HG02642 (cell line): ENCODE measurements at regions not wholly inside any gene's neighbourhood (a gene's known extent, or its start where the extent isn't known, plus 50 kb on each side); places are given as distances from the start of the nearest gene placed in this dataset.
A peak's percentile ranks its signal among the peaks of the same experiment; 100 is the strongest.

Experiments
- ATAC-seq: cut with Tn5 transposase; IDR thresholded peaks from one replicate; pipeline ENCODE4 v1.9.1; 2021; ENCODE audit warnings: mild to moderate bottlenecking; ENCODE audit not compliant: unreplicated experiment, poor library complexity

DNA sequence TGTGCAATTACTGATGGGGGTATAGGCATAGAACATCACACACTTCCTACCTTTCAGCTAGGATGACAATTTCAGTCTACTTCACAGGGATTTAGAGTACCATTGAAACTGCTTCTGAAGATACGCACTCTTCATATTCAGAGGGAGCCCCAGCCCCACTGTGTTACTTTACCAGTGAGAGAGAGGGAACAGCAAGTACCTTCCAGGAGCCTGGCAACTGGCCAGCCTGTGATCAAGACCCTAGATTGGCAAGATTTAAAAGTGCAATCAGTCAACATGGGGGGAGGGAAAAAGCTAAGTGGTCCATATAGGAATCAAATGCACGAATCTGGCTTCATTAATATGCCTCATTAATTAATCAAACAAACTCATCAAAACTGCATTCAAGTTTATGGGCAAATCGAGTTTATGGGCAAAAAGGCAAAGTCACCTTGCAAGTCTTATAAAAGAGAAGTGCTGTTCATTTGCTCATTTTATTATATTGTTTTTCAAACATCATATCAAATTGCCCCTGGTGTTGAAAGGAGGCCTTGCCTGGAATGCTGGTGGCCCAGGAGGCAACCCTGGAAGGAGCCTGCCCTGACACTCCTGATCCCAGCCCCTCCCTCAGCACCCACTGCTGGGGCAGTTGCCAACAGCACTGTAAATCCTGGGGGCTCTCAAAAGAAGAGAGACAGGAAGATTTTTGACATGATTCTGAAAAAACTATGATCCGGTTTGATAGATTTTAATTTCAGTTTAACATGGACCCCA, 184.9 kb upstream of the DPT start:
- ATAC-seq, result no peak

DNA sequence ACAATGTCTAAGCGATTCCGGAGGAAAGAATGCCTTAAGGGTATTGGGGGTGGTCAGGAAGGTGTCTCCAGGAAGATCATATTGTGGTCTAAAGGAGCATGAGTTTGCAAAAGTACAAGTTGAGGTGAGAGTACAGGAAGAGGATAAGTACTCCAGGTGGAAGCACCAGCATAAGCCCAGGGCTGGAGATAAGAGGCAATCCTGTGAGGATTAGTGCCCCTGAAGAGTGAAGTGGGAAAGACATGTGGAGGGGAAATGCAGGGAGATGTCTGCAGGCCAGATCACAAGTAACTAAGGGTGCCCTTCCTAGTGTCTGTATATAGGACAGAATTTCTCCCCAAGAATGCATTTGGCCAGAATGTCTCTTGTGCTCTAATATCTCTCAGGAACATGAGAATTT, 188.3 kb upstream of the DPT start:
- ATAC-seq, result no peak

DNA sequence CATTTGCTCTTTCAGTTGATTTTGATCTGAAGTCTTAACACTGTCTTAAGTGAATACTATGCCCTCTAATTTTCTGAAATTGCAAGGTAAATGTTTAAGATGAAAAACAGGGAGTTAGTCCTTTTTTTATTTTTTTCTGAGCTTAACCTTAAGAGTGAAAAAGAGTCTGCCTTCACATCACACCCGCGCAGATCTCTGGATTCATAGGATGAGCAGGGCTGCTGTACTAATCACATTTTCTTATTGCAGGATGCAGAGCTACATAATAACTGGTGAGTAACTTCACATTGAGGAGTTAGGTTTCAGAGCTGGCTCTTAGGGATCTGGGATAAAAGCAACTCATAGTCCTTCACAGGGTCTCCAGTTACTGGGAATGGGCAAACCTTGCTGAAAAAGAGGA, 188.7 kb upstream of the ATP1B1 start:
- no peak for ATAC-seq

DNA sequence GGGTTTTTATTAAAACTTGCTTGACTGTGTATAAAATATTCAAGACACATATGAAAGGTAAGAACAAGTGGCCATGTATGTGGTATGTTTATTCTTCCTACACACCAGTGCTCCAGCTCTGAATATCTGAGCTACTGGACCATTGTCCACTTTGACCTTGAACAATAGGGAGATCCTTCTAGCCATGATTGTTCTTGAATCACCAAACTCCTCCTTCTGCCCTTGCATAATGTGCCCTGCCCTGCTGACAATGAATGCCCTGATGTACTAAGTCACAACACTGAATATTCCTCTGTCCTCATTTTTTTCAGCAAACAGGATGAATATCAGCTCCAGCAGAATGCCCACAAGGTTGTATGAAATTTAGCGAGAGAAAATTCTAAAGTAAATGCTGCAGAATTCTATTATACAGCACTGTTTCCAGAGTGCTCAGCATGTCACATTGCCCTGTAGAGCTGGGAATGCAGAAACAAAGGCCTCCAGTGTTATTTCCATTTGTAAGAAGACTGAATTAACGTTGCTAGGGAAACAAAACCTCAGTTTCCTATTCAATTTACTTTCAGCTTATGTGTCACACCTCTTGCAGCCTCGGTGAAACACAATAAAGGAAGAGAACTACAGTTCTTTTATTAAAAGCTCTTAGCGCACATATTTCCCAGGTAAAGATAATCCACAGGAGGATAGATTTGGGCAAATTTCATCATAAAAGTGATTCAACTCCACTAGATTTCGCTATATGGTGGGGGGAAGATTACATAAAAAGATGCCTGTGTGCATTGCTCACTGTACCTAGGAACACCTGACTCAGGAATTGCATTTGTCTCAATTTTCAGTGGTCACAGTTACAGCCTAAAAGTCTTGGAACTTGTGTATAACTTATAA, 187.4 kb upstream of the ATP1B1 start:
- ATAC-seq, result no peak

DNA sequence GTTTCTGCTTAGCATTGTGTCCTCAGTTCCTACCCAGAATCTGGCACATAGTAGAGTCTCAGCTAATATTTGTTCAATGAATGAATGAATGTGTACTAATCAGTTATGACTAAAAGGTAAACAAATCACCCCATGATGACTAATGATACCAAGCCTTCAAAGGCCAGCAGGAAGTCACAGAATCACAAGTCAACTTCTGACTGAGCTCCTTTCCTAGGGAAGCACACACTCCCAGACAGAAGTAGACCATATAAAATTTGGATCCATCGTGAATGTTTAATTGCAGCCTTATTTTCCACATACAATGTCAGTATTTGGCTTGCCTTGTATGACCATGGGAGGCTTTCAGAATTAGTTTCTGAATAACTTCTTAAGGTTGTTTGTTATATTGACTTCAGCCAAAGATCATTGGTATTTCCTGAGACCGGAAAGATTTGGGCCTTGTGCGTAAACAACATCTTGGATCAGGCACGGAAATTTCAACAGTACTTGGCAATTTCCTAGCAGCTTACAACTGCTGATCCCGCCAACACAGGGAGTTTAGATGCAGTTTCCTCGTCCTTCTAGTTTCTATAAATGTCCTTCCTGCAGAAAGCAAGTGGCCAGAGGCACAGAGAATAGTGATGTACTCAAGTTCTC, 185.9 kb upstream of the ATP1B1 start:
- no peak for ATAC-seq

DNA sequence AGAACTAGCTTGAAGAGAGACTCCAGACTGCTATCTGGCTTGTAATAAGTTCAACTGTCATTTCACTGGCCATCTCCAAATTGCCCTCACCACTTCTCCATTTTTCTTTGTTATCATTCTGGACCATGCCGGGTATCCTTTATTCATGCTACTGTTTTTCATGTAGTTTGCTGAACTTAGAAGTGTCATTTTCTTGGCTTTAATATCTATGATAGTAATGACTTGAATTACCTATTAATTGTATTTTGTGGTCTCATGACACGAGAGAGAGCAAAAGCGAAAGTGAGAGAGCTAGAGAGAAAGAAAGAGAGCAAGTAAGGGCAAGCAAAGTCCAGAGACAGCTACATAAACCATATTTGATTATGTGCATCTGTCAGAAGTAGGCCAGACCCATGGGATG, 184.9 kb upstream of the ATP1B1 start:
- peak; percentile 63 for ATAC-seq

DNA sequence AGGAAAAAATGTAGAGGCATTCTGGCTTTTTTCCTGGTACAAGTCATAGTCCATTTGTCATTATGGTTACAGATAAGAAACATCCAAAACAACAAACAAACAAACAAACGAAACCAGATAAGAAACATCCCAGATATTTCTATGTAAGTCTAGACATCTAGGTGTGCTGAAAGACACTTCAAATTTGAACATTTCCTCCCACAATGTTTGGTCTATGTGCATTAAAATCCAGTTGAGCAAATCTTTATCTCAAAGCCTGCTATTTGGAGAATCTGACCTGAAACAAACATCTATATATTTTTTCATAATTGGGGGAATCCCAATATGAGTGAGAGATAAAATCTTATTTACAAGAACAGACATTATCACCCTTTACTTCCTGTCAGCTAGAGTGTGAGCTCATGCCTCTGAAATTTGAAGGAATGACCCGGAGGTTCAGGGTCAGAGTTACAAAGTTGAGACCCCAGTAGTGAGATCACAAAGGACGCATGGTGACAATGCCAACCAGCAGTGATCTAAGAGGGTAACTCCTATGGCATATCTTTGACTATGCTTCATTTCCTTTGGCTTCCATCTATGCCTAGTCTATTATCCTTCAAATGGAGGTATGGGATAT, 182.9 kb upstream of the ATP1B1 start:
- no peak for ATAC-seq

DNA sequence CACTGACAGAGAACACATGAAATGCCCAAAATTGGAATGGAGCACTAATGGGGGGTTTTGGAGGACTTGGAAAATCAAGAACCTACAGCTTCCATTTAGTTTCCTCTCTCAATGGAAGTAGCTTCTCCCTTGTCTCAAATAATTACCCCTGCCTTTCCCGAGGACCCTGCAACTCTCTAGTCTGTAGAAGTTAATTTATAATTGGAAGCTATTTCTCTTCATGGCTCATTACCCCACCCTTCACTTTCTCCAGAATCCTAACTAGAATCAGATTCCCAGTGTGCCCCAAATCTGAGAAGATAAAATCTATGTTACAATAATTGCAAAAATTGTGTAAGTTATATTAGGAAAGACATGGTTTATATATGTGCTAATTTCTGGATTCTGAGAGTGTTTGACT, 181.5 kb upstream of the ATP1B1 start:
- no peak for ATAC-seq

DNA sequence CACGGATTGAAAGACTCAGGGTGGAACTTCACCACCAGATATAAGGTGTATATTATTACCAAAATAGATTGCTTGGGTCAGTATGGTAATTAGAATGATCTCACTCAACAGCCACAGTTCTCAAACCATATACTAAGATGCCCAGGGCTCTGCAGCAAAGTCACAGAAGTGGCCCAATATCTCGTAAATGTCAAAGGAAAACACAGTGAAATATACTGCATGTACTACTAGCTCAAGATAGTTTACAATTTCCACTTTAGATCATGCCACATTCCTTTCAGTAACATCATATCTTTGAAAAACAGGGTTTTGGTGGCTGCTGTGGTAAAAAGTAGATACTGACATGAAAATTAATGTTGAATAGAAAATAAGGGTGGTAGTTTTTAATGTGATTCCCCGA, 180.3 kb upstream of the ATP1B1 start:
- no peak for ATAC-seq

DNA sequence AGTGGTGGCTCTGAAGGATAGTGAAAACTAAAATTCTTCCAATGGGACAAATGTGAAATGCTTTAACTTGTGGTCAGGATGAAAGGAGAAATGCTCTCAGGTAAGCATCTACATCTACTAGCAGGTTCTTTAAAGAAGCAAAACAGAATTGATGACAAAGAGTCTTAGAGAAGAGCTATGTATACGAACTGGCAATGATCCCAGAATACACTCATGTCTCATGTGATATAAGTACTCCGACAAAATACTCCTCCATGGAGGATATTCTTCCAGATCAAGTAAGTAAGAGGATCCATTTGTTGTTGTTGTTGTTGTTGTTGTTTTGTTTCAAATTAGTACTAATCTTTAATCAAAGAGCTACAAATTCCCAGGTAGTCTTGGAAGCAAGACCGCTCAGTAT, 174.0 kb upstream of the ATP1B1 start:
- no peak for ATAC-seq

DNA sequence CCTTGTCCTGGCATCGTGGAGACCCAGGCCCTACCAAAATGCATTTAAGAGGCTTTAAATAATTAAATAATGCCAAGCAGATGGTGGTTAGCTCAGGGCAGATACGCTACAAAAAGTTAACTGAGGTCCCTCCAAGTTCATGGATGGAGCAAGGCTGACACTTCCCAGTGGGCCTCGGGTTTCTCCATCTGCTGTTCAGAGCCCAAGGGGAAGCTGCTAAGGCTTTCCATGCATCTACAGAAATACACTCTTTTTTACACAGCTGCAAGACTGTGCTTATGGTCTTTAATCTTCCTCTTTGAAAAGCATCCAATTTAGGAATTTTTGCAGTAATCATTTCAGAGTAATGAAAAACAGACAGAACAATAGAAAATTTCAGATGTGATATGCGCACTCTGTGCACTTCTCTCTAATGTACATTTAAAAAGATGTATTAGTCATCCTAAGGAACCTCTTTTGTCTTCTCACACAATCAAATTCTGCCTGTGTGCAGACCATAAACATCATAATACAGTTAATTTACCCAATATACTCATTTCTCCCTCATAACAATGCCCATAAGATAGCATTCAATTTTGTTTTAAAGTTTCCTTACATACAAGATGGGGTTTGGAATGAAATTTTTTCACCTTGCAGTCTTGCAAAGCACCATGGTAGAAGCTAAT, 173.2 kb upstream of the ATP1B1 start:
- ATAC-seq, result no peak

DNA sequence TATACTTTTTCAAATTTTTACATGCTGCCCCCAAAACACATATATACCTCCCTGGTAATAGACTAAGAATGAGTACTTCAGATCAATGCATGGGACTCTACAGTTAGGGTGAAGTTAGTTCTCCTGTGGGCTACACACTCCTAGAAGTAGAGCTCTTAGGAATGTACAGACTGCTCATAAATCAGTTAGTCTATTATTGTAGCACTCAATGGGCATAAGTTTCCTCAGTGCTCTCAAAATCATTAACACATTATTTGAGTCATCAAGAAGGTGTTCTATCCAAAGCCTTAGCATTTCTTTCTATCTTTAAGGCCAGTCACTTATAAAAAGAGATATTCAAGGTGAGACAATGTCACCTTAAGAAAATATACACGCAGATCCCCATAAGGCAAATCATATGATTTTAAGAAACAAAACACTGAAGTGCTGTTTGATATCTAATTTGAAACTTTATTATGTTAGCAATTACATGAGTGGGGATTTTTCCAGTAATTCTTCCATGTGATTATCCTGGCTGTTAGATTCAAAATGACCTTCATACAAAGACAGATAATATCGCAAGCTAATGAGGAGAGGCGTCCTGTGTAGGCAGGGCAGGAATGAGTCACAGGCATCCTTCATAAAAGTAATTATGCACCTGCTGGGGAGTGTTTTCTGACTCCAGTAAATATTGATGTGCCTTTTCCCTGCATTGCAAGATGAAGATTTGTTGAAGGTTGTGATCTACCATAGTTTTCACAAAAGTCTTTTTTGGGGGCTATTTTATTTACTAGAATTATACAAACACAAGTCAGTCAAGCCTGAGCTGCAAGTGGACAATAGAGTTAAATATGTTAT, 167.2 kb upstream of the ATP1B1 start:
- ATAC-seq, result no peak

DNA sequence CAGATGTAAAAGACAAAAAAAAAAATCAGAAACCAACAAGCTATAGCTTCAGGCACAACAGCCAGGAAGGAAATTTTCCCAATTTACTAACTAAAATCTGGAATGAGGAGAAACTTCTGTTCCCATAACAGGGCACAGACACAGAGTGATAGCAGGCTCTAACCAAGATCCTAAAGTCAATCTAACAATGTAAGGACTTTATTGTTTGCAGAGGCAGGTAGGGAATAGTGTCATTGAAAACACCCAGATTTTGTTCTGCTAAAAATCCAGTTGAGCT, 166.6 kb upstream of the ATP1B1 start:
- no peak for ATAC-seq

DNA sequence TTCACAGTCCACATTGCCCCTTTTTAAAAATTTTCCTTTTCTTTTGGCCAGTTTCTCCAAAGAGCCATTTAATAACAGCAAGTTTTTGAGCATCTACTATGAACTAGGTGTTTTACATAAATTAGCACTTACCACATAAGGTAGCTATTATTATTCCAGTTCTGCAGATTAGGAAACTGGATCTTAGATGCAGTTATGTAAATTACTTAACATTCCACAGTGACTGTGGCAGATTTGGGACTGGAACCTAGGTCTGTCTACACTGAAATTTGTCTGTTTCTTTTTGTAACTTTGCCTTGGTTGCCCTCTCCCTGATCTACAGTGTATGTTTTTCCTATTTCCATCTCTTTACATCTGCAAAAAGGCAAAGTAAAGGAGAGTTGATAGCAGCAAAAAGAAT, 164.8 kb upstream of the ATP1B1 start:
- no peak for ATAC-seq

DNA sequence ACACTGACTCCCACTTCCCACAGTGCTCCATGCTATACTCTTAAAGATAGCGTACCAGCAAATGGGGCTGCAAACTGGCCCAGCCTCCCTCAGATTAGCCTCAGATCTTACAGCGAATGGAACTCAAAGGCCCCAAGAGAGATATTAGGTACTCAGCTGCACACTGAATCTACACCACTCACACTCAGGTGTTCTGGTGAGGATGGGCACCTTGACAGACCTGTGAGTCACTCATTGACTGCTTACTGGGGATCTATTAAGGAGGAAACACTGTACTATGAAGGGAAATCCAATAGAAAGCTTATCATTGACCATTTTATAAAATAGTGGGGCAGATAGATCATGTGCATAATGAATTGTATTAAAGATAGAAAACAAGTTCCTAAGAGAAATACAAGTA, 164.3 kb upstream of the ATP1B1 start:
- no peak for ATAC-seq

DNA sequence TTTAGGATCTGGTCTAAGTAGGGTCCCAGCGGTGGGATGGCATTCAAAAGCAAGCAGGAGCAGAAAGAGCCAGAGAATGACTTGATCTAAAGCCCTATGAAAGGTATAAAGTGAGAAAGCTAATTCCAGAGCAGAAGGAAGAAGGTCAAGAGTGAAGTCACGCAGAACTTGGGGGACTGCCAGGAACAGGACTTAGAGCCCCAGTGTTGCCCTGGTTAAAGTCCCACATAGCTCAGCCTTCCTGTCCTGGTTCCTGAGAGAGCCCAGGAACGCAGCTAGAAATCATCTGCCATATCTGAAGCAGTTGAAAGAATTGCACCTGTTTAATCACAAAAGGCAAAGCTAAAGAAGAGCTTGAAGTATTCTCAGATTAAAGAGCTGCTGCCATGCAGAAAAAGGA, 160.6 kb upstream of the ATP1B1 start:
- ATAC-seq, result no peak

DNA sequence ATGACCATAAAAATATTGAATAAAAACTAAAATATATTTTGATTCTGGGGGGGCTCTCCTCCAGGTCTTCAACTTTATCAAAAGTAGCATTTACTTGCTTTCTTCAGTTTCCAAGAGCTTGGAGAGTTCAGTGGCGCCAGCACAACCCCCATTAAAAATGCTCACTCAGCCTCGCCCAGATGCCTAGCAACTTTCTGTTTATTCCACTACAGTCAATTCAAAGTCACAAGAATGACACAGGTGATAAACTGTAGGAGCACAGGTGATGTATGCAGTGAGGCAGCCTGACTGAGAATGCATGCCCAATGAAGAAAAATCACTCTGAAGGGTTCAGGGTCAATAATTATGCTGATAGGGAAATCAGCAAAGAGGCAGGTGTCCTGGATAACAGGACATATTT, 159.4 kb upstream of the ATP1B1 start:
- ATAC-seq, result no peak

DNA sequence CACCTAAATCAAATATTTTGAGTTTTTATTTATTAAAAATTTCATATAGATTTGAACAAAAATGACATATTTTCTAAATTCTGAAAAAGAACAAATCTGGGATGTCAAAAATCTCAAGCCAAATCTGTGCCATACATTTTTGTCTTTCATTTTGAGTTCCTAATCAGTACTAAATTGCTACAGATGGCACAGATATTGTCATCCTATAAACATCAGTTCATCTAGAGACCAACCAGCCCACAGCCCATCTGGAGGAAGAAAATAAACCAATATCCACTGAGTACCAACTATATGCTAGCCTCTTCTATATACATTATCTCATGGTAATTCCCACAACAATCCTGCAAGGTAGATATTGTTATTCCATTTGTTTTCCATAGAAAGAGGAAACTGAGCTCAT, 156.8 kb upstream of the ATP1B1 start:
- ATAC-seq, result no peak

DNA sequence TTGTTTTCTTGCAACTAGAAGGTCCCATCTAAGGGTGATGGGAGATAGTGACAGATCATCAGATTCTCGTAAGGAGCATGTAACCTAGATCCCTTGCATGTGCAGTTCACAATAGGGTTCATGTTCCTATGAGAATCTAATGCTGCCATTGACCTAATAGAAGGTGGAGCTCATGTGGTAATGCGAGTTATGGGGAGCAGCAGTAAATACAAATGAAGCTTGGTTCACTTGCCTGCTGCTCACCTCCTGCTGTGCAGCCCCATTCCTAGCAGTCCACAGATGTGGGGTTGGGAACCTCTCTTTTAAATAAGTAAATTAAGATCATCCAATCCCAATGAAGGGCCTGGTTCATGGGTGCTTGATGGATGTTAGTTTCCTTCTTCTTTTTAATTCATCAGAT, 148.7 kb upstream of the ATP1B1 start:
- ATAC-seq, result no peak
